HG03039 (cell line): ENCODE measurements at regions not wholly inside any gene's neighbourhood (a gene's known extent, or its start where the extent isn't known, plus 50 kb on each side); places are given as distances from the start of the nearest gene placed in this dataset.

ENCODE experiments used
- ATAC-seq: cut with Tn5 transposase; IDR thresholded peaks from one replicate; pipeline ENCODE4 v1.9.1; 2021; ENCODE audit warnings: mild to moderate bottlenecking, moderate library complexity; ENCODE audit not compliant: unreplicated experiment

DNA sequence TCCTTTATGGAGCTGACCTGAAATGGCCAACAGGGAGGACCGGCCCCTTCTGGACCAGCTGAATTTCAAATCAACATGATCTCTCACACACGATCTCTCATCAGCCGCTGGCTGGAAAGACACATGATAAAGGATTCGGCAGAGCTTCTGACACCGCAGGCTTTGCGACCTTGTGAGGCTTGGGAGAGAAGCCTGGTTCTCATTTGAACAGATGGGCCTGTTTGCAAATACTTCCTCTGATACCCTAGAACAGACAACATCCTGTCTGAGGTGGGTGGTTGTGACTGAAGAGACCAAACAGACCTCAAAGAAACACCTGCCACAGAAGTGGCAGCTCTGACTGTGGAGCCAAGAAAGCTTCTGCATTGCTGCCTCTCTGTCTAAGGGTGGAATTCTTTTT, 77.9 kb upstream of the SDK2 start:
- ATAC-seq: no peak

DNA sequence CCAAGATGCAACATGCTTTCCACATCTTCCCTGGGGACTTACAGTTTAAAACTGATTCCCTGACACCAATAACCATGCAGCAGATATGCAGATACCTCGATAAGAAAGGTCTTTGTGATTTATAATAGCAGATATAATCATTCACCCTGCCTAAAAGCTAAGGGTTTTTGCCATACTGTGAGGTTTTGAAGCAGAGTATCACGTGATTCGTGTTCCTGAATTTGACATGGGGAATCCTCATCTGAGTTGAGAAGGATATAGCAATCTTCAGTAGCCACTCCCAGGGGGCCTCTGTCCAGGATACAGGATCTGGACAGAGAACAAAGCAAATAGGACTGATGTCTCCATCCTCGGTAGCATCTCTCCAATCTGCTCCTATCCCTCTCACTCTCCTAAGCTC, 79.1 kb upstream of the SDK2 start:
- no peak for ATAC-seq

DNA sequence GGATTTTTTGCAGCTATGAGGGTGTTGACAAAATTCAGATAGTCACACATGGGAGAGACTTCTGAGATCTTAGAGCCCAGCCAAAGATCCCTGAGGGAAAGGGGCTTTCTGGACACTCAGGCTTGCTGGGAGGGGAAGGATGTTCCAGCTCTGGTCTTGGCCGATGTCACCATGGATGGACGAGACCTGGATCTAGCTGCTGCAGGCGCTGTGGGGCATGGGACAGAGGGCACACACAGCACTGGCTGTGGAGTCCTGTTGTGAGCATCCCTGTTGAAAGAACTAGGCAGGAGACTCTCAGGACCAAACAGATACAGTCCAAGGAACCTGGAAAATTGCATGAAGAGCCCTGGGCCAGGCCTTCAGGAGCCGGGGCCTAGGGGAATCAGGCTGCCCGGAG, 80.1 kb upstream of the SDK2 start:
- ATAC-seq: no peak

DNA sequence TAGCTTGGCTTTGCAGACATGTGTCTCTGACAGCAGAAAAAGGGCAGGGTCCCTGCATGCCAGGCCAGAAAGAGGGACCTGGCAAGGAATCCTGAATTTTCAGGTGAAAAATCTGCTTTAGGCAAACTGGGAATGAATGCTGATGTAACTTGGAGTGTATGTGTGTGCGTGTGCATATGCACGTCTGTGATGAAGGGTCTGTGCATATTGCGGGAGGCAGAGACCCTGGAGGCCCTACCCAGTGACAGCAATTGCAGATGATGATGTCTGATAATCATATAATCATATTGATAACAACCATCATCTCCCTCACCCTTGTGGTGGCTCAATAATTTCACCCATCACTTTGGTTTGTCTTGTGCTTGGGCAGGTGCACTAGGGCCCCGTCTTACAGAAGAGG, 80.7 kb upstream of the SDK2 start:
- no peak for ATAC-seq

DNA sequence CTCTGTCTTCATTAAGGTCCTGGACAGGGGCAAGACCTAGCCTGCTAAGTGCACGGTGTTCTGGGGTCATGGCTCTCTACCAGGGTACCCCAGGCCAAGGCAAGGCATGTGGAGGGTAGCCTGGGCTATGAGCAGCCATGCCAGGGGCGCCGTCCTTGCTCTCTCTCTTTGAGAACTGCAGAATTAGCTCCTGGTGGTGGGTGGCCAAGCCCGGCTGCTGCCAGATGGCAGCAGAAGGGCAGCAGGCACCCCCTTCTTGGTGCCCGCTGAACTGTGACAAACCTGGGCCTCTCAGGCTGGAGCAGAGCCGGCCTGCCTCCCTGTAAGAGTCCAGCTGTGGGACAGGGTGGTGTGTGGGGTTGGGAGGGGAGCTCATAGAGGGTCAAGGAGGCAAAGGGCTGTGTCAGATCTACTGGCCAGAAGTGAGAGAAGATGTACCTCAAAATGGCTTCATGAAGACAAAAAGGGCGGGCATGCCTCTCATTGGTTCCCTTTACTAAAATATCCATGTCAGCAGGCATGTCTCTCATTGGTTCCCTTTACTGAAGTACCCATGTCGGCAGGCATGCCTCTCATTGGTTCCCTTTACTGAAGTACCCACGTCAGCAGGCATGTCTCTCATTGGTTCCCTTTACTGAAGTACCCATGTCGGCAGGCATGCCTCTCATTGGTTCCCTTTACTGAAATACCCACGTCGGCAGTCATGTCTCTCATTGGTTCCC, 81.7 kb upstream of the SDK2 start:
- ATAC-seq: no peak

DNA sequence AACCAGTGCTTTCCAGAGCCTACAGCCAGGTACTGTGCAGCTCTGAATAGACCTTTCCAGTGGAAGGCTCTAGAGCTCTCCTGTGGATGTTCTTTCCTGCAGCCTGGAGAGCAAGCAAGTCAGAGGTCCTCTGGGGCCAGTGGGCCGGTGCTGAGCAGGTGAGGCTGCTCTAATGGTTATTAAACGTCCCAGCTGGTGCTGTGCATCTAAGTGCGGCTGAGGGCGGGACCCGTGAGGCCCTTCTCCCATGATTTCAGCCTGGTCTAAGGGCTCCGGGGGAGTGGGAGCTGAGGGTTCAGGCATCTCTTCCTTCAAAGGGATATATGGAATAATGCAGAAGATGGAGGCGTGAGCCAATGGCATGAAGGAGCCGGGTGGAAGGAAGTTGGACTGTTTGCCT, 83.7 kb upstream of the SDK2 start:
- no peak for ATAC-seq

DNA sequence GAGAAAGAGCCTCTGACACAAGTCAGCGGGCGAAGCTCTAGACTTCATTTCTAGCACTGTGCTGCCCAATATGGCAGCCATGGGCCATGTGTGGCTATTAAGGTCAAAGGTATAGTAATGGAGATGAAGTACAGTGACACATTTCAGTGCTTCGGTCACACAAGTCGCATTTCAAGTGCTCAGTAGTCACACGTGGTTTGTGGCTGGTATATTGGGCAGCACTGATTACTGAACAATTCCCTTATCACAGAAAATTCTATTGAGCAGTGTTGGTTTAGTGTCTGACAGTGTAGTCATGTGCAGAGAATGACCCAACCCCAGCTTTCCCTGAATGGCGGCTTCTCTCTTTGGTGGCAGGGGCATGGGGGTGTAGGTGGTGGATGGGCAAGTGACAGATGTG, 84.9 kb upstream of the SDK2 start:
- no peak for ATAC-seq

DNA sequence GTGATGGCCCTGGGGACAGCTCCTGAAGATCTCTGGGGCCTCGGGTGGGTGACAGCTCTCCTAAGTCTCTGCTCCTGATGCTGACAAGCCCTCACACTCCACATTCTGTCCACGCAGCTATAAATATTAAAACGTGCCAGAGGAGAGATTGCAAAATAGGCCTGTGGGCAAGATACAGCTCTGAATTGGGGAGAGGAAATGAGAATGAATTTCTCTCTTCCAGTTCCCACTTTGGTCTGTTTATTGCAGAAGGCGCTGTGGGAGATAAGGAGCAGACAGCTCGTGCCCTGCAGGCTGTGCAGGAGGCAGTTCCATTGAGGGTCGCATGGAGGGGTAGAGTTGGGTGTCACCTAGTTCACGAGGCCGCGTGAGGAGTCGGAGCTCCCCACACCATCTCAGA, 87.5 kb upstream of the SDK2 start:
- ATAC-seq: no peak

DNA sequence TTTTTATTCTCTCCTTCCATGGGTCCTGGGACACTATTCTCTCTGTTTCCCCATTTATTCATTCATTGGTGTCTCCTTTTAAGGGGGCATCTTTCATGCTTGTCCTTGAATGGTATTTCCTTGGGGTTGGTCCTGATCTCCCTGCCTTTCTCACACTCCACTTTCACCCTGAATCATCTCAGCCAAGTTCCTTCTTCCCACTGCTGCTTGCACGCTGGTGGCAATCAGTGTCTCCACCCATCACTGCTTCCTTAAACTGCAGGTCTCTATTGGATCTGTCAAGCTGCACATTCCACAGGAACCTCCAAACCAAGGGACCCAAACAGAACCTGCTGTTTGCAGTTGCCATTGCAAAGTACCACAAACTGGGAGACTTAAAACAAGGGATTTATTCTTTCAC, 89.3 kb upstream of the SDK2 start:
- no peak for ATAC-seq

DNA sequence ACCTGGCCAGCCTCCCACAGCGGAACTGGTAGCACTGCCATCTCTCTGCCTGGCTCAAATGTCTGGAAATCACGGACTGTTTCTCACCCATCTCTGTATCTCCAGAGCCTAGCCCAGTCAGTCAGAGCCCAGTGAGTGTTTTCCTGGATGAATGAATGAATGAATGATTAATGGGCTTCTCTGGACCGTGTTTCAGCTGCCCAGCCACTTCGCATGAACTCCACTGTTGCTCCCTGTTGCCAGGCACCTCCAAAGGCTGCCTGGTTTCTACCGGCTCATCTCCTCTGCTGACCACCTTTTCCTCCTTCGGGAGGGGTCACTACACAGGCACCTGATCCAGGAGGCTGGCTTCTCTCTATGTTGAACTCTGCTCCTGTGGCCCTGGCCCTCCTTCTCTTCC, 91.0 kb upstream of the SDK2 start:
- ATAC-seq: no peak

DNA sequence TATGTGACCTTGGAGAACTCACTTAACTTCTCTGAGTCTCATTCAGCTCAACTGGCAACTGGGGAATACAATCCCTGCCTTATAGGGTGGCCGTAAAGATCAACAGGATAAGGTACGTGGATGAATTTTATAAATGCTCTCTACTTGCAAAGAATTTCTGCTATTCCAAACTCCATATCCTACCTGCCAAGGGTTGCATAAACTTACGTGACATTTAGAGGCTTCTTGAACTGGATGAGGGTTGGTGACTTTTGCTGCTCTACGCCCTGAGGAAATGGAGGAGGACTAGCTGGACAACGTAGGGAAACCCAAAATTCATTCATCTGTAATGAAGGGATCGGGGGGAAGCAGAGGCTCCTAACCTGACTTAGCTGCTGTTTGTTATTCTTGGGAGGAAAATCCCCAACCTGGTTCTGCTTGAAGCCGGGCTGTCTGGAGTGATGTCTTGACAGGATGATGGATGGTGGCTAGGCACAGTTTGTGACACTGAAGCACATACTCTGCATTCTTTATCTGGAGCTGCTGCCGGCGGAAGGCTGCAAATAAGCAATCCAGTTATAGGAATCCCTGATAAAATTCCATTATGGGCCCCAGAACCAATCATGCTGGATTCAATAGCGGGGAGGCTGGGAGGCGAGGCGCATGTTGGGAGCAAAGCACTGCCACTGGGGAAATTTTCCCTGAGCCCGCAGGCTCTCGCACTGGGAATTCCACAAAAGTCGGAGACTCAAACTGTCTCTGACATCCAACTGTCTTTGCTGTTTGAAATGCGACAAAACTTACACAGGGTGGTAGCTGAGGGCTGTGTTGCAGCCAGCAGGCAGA, 94.7 kb upstream of the SDK2 start:
- ATAC-seq: no peak

DNA sequence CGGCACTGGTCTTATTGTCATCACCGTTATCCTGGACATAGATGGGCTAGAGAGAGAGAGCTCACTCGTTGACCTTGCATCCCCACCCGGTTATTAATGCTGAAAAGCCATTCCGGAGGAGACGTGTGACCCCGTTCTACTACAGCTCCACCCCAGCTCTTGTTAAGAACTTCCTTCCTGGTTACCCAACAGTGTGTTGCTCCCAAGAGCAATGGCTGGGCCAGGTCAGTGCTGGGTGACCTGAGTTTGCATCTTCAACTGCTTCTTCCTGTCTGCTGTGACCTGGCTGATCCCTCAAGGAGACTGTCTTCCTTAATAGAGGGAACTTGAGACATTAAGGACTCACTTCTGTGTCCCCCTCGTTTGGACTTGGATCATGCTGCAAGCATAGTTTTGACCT, 96.1 kb upstream of the SDK2 start:
- no peak for ATAC-seq

DNA sequence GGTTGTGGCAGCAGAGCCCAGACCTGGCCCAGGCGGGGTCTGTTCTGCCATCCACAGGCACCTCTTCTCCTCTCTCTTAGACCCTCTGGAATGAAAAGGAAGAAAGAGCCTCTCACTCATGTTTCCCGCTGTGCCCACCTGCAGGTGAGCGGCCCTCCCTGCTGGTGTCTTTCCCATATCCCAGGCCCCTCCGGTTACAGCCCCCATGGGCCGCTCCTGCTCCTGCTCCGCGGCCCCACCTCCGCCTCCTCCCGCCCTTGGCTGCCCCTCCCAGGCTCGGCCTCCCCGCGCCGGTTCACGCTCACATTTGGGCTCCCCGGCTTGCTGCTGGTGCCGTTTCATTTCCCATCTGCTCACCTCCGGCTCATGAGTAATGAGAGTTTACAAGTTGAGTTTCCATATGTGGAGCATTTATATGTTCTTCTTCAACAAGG, 98.7 kb upstream of the SDK2 start:
- ATAC-seq: no peak

DNA sequence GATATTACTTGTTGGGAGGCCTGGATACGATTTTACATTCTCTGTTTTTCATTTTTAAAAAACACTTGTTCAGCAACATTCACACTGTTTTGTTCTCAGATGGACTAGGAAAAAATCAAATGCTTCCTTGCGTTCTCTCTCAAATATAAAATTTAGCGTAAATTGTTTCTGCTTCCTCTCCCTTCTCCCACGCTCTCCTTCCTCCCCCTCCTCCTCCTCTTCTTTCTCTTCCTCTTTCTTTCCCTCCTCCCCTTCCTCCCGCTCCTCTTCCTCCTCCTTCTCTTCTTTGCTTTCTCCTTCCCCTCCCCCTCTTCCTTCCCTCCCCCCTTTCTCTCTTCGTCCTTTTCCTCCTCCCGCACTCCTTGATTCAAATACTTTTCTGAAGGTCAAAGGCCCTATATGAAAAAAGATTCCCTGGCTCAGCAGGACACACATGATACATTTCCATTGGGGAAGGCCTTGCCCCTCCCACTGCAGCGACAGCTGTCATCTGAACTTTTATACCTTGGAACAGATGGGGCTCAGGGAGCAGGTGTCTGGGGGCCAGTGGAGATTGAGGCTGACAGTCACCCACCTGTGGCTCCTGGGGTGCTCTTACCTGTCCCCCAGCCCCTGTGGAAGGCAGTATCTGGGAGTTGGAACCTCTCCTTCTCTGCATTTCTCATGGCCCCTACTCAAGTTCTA, 99.4 kb upstream of the SDK2 start:
- no peak for ATAC-seq

DNA sequence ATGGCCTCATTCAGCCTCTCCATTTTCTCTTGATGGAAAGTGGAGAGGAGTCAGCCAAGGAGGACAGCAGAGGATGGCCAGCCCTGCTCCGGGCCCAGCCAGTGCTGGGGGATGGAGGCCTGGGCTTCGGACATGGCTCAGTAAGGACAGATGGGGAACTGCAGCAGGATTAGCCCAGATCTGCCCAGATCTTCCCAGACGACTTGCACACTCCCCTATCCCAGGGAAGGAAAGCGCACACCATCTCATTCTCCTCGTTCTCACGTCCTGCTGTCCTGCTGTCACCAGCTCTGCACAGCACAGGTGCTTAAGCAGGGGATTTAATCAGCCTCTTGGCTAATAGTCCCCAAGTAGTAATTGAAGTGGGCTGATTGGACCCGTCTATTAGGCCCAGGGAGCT, 100.2 kb upstream of the SDK2 start:
- ATAC-seq: no peak

DNA sequence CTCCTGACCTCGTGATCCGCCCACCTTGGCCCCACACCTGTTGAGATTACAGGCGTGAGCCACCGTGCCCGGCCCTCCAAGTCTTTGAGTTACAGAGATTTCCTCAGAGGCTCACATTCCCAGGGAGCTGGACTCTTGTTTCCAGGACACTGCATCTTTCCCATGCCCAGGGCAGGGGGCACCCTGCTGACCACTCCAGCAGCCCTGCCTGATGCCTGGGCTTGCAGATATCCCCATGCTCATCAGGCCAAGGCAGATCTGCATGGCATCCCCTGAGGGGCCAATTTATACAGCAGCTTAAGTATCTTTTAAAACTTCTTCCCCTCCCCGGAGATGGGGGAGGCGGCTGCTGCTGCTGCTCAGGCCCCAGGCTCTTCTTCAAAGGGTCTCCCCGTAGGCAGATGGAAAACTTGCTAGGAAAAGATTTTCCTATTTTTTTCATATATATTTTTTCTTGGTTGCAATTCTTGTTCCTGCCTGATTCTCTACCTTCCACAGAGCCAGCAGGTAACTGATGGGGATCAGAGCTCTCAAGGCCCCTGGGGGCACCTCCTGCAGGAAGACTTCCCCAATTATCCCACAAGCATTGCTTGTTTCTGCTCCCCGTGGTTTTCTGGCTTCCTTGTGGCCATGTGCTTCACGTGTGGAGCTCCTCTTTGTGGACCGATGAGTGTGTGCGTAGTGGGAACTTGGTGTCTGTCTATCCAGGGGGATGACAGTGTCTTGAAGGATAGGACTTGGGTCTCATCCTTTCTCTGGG, 102.2 kb upstream of the SDK2 start:
- ATAC-seq: no peak

DNA sequence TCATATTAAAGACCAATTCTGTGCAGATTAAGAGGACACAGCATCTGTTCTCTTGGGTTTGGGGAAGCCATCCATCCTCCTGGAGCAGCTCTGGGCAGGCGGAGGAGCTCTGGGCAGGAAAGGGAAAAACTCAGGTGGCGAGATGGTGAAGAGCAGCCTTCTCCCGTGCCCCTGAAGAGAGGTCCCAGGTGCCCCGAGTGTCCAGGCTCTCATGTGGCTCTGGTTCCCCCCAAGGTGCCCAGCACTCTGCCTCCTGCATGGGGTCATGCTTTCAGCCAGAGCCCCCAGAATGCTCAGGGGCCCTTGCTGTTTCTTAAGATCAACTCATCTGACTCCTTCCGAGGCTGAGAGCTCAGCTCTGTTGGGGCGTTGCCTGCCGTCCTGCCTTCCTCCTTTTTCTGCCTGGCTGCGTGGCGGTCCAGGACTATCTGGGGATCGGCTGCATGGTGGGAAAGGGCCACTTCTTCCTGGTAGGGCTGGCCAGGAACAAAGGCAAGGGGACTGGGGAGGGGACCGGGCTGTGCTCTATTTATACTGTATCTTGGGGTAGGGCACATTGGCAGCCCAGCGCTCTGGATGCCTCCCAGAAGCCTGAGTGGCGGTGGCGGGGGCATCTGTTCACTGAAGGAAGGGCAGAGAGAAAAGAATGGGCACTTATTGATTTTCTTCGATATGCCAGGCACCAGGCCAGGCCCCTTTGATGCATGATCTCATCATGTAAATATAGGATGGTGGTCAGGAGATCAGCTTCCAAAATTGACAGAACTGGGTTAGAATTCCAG, 103.2 kb upstream of the SDK2 start:
- no peak for ATAC-seq

DNA sequence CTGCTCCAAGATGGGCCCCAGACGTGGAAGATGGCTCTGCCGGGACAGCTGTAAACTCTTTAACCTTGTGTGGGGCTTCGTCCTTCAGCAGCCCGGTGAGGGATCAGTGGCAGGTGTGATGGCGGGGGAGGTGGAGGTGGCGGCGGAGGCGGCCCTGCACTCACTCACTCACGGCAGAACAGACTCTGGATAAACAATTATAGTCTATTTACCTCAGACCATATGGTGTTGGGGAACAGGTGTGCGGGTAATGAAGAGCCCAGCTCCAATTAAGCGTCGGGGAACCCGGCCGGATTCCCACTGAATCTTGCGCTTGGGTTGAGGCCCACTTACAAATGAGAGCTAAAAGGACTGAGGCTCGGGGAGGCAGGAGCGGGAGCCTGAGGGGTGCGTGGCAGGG, 104.3 kb upstream of the SDK2 start:
- no peak for ATAC-seq

DNA sequence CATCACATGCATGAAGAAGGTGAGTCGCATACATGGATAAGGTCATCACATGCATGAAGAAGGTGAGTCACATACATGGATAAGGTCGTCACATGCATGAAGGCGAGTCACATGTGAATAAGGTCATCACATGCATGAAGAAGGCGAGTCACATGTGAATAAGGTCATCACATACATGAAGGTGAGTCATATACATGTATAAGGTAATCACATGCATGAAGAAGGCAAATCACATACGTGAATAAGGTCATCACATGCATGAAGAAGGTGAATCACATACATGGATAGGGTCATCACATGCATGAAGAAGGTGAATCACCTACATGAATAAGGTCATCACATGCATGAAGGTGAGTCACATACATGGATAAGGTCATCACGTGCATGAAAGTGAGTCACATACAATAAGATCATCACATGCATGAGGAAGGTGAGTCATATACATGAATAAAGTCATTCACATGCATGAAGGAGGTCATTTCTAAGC, 105.1 kb upstream of the SDK2 start:
- no peak for ATAC-seq

DNA sequence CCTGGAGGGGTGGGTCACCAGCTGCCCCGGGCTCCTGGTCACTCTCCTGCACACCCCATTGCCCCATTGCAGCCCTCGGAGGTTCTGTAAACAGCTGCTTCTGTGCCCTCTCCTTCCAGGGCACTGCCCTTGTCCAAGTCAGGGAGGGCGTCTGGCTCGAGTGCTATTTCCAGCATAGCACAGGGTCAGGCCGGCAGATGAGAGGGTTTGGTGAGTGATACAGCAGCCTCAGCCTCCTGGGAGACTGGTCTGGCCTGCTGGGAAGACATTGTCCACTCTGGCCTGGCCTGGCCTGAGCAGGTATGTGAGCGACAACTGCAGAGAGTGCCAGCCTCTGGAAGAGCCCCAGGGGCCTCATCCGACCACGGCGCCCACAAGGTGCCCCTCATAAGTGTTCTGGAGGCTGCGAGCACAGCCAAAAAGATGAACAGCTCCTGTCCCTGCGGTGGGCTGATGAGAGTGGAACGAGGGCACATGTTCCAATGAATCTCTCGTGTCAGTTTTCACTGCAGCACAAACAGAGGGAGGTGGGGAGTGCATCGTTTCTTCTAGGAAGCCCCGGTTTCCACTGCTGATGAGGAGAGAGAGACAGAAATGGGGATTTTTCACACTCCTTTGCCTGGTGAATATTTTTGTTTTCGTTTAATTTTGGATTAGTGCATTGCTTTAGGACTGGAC, 105.8 kb upstream of the SDK2 start:
- ATAC-seq: no peak
